ENCODE measurements at regions not wholly inside any gene's neighbourhood (a gene's known extent, or its start where the extent isn't known, plus 50 kb on each side); places are given as distances from the start of the nearest gene placed in this dataset.

DNA sequence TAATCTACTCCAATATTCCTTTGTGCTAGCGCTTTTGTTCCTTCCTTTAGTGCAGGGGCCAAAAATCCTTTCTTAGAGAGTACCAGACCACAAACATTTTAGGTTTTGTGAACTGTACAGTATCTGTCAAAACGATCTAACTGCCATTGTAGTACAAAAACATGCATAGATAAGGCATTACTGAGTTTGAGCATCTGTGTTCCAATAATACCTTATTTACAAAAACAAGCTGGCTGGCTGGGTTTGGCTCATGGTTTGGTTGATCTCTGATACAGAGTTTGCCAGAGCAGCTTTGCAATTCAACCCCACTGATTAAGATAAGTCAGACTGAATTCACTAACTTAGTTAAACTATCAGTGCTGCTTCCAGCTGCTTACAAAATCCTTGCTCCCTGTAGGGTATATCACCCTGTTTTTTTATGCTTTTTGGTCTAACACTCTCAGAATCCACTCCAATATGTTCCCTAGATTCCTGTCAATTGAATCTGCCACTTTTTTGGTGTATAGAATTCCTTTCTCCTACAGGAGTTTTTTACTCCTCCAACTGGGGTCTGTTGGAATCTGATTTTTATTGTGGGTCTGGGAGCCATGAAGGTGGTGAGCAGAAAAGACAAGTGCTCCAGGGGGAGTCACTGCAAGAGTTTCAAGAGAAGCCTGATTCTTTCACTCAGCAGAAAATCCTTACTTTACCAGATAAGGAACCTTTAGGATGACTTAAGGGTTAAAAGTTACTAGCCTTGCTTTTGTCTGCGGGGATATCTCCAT is 1399.4 kb downstream of the EFNB2 start:
- TF ChIP-seq, protein P1, sequence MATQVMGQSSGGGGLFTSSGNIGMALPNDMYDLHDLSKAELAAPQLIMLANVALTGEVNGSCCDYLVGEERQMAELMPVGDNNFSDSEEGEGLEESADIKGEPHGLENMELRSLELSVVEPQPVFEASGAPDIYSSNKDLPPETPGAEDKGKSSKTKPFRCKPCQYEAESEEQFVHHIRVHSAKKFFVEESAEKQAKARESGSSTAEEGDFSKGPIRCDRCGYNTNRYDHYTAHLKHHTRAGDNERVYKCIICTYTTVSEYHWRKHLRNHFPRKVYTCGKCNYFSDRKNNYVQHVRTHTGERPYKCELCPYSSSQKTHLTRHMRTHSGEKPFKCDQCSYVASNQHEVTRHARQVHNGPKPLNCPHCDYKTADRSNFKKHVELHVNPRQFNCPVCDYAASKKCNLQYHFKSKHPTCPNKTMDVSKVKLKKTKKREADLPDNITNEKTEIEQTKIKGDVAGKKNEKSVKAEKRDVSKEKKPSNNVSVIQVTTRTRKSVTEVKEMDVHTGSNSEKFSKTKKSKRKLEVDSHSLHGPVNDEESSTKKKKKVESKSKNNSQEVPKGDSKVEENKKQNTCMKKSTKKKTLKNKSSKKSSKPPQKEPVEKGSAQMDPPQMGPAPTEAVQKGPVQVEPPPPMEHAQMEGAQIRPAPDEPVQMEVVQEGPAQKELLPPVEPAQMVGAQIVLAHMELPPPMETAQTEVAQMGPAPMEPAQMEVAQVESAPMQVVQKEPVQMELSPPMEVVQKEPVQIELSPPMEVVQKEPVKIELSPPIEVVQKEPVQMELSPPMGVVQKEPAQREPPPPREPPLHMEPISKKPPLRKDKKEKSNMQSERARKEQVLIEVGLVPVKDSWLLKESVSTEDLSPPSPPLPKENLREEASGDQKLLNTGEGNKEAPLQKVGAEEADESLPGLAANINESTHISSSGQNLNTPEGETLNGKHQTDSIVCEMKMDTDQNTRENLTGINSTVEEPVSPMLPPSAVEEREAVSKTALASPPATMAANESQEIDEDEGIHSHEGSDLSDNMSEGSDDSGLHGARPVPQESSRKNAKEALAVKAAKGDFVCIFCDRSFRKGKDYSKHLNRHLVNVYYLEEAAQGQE (IDR thresholded peaks at IDR 0.05; ENCODE audit: unreplicated experiment) = no peak
- TF ChIP-seq ZNF331 (CRISPR knock-in tag; IDR thresholded peaks at IDR 0.05; ENCODE audit: low read depth) = no peak
- TF ChIP-seq, protein P2, sequence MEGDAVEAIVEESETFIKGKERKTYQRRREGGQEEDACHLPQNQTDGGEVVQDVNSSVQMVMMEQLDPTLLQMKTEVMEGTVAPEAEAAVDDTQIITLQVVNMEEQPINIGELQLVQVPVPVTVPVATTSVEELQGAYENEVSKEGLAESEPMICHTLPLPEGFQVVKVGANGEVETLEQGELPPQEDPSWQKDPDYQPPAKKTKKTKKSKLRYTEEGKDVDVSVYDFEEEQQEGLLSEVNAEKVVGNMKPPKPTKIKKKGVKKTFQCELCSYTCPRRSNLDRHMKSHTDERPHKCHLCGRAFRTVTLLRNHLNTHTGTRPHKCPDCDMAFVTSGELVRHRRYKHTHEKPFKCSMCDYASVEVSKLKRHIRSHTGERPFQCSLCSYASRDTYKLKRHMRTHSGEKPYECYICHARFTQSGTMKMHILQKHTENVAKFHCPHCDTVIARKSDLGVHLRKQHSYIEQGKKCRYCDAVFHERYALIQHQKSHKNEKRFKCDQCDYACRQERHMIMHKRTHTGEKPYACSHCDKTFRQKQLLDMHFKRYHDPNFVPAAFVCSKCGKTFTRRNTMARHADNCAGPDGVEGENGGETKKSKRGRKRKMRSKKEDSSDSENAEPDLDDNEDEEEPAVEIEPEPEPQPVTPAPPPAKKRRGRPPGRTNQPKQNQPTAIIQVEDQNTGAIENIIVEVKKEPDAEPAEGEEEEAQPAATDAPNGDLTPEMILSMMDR (conservative IDR thresholded peaks at IDR 0.05; ENCODE audit: low read depth in 2 of 2) = no peak
- TF ChIP-seq EZH2phosphoT487 (IDR thresholded peaks at IDR 0.05; ENCODE audit: unreplicated experiment) = no peak
- no peak for TF ChIP-seq EZH2 (IDR thresholded peaks at IDR 0.05; ENCODE audit: low read depth, unreplicated experiment)
- TF ChIP-seq POLR2AphosphoS5 (IDR thresholded peaks at IDR 0.05; ENCODE audit: low read depth) = no peak
- no peak for TF ChIP-seq JUNB (IDR thresholded peaks at IDR 0.05; ENCODE audit: unreplicated experiment)
- no peak for TF ChIP-seq CREB1 (CRISPR knock-in tag; IDR thresholded peaks at IDR 0.05; ENCODE audit: low read depth)
- TF ChIP-seq NANOG (IDR thresholded peaks at IDR 0.05; ENCODE audit: borderline replicate concordance) = no peak
- TF ChIP-seq, protein P3, sequence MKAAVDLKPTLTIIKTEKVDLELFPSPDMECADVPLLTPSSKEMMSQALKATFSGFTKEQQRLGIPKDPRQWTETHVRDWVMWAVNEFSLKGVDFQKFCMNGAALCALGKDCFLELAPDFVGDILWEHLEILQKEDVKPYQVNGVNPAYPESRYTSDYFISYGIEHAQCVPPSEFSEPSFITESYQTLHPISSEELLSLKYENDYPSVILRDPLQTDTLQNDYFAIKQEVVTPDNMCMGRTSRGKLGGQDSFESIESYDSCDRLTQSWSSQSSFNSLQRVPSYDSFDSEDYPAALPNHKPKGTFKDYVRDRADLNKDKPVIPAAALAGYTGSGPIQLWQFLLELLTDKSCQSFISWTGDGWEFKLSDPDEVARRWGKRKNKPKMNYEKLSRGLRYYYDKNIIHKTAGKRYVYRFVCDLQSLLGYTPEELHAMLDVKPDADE (IDR thresholded peaks at IDR 0.05) = no peak

All from GM23338 (cell line).